ENCODE measurements at regions not wholly inside any gene's neighbourhood (a gene's known extent, or its start where the extent isn't known, plus 50 kb on each side); places are given as distances from the start of the nearest gene placed in this dataset.

GRCh38 chr1:188420177-188420576 is 1591.4 kb downstream of the PLA2G4A start:
- TF ChIP-seq EZH2 (IDR thresholded peaks at IDR 0.05; ENCODE audit: insufficient read depth, poor library complexity, severe bottlenecking) = no peak
- no peak for TF ChIP-seq EZH2phosphoT487 (IDR thresholded peaks at IDR 0.05; ENCODE audit: insufficient read depth, low read depth)
